G401.6 (cell line): ENCODE measurements at regions not wholly inside any gene's neighbourhood (a gene's known extent, or its start where the extent isn't known, plus 50 kb on each side); places are given as distances from the start of the nearest gene placed in this dataset.
A peak's percentile ranks its signal among the peaks of the same experiment; 100 is the strongest.
"Not testable (repeated sequence)": the region's sequence is repeated elsewhere in the genome, so short reads cannot be mapped to it uniquely, and the experiment has no call there.

Experiments
- FAIRE-seq: peaks from 2 replicates; lab custom pipeline; 2012; peaks lifted over from hg19 to GRCh38; lab: Jason Lieb, UNC

DNA sequence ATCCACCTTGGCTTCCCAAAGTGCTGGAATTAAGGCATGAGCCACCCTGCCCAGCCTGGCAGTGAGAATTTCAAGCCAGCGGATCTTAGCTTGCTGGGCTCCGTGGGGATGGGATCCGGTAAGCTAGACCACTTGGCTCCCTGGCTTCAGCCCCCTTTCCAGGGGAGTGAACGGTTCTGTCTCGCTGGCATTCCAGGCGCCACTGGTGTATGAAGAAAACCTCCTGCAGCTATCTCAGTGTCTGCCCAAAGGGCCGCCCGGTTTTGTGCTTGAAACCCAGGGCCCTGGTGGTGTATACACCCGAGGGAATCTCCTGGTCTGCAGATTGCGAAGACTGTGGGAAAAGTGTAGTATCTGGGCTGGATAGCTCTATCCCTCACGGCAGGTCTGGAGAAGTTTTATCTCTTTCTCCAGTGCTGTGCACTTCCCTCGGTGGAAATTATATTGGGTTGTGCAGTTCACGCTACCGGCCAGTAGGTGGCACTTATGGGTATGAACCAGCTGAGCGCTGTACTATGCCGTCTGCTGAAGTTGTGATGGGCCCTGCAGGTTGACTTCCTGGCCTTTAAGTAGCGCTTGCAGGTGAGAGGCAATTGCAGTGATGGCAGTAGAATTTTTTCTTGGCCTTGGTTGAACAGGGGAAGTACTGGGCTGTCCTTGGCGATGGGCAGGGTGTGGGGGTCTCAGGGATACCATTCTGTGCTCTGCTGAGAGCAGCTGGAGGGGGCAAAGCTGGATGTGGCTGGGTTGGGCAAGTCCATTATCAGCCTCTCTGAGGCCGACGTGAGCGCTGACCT is 138.0 kb upstream of the MTPN start:
- FAIRE-seq = no peak

DNA sequence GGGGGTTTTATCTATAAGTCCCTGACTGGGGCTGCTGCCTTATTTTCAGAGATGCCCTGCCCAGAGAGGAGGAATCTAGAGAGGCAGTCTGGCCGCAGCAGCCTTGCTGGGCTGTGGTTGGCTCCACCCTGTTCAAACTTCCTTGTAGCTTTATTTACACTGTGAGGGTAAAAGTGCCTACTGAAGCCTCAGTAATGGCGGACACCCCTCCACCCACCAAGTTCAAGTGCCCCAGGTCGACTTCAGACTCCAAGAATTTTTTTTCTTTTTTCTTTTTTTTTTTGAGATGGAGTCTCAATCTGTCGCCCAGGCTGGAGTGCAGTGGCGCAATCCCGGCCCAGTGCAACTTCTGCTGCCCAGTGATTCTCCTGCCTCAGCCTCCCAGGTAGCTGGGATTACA is 137.3 kb upstream of the MTPN start:
- not testable (repeated sequence) for FAIRE-seq

DNA sequence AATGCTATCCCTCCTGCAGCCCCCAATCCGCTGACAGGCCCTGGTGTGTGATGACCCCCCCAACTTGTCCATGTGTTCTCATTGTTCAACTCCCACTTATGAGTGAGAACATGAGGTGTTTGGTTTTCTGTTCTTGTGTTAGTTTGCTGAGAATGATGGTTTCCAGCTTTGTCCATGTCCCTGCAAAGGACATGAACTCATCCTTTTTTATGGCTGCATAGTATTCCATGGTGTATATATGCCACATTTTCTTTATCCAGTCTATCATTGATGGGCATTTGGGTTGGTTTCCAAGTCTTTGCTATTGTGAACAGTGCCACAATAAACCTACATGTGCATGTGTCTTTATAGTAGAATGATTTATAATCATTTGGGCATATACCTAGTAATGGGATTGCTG is 131.9 kb upstream of the MTPN start:
- not testable (repeated sequence) for FAIRE-seq

DNA sequence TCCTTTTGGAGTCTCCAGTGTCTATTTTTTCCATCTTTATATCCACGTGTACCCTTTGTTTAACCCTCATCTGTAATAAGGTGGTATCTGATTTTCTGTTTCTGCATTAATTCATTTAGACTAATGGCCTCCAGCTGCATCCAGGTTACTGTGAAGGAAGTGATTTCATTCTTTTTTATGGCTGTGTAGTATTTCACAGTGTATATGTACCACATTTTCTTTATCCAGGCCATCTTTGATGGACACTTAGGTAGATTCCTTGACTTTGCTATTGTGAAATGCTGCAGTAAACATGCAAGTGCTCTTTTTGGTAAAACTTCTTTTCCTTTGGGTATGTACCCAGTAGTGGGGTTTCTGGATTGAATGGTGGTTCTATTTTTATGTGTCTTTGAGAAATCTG is 128.0 kb upstream of the MTPN start:
- no peak for FAIRE-seq

DNA sequence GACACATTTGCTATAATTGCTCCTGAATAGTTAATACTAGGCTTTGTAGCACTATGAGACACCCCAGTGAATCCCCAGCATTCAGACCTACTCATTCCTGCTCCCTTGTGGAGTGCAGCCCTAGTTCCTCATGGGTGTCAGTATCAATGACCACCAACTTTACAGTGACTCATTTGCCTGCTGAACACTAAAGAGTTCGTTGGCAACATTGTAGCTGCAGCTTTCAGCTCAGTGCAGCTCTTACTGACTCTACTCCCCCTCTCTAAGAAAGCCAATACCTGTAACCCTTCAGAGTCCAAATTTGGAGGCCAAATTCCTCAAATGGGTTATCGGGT is 127.1 kb upstream of the MTPN start:
- FAIRE-seq = no peak

DNA sequence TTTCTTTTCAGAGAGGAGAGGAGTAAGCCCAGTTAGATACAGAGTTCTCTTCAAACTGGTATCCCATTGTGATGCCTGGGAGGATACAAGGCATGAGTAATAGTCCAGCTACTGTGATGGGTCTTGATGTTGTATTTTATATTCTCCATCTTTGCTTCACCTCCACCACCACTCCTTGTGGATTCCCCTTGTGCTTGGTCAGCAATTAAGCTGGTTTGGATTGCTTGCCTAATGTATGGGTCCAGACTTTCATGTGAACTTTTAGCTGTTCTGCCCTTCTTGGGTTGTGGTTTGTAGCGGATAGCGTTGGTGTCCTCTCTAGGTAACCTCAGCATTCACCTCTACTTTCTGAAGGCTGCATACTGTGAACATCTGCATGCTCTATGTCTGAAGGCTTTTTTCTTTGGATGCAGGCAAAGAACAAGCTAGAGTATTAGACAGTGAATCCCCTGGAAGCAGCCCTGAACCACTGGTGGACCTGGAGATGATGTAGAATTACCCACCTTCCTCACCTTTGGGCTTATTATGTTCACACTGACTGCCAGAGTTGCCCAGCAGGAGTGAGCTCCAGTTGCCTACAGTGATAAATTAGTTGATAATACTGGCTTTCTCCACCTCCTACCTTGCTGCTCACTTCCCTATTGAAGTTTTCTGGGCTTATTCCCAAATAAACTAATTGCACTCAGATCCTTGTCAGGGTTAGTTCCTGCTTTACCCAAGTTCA is 126.5 kb upstream of the MTPN start:
- FAIRE-seq = no peak

DNA sequence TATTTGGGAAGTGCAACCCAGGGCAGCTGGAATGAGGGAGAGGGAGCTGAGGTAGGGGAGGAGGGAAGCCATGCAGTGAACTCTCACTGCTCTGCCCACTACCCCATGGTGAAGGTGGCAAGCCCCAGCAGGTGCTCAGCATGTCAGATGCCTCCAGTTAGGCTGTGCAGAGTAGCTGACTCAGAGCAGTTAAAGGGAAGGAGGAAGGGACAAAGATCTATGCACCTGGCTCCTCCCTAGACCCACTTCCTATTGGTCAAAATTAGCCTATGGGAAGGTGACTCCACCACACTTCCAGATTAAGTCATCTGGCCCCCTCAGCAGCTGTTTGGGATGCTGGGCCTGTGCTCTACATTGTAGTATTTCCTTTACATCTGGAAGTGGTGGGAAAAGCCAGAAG is 125.7 kb upstream of the MTPN start:
- no peak for FAIRE-seq

DNA sequence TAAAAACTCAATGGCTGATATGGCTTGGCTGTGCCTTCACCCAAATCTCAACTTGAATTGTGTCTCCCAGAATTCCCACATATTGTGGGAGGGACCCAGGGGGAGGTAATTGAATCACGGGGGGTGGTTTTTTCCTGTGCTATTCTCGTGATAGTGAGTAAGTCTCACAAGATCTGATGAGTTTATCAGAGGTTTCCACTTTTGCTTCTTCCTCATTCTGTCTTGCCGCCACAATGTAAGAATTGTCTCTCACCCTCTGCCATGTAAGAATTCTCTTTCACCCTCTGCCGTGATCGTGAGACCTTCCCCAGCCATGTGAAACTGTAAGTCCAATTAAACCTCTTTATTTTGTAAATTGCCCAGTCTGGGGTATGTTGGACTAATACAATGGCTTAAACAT is 115.6 kb upstream of the MTPN start:
- FAIRE-seq = not testable (repeated sequence)

DNA sequence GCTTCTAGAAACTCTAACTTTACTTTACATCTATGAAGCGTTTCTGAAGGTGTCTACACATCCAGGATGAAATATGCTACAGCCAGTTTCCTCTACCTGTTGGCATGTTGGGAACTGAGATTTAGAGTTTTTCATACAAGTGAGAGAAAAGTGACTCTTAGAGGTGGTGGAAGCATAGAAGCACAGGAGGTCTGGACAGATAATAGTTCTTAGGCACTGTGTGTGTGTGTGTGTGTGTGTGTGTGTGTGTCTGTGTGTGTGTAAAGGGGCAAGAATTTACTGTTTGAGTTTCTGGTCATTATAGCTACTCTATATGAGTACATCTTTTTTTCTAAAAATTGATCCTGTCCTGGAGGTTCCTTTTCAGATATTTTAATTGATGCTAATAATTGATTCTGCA is 110.7 kb upstream of the MTPN start:
- FAIRE-seq = no peak

DNA sequence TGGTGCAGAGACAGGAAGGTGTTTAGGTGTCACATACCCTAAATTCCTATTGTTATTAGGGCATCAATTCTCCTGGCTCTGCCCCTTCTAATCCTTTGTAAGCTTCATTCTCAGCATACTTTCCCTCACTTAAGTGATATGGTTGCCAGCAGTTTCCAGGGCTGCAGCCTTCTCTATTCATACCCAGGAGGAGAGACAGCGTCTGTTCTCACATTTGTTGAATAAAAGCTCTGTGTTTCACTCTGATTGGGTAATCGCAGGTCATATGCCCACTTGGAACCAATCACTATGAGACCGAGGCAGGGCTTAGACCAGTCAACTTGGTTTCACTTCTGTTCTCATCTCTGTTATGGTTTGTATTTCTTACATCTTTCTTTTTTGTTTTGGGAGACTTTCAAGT is 109.6 kb upstream of the MTPN start:
- FAIRE-seq = peak; percentile 100

DNA sequence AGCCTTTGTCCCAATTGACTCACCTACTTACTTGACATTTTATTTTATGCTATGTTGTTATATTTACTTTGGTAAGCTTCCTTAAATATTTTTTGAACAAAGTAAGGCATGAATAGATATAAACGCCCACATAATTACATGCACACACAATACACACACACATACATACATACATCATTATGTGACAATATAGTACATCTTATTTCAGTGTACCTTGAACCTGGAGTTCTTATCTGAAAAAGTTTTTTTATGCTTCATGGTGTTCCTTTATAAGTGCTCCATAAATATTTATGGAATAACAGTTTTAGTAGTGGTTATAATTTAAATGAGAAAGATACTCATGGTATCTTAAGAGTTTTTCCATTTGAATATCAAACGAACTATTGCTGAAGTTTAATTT is 102.8 kb upstream of the MTPN start:
- FAIRE-seq = no peak

DNA sequence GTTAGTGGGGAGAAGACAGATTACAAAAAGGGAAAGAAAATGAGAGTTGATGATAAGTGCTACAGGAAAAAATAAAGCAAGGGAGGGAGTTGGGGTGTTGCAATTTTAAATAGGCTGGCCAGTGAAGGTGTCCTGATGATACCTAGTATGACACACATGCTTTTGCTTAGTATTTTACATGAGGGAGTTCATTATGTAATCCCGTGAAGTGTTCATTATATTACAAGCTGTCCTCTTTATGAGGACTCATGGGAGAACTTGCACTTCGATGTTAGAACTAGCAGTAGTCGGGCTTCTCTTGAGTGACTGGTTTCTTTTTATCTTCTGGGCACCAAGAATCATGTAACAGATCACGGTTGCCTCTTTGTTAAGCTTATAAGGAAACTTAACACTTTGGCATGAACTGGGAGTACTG is 102.3 kb upstream of the MTPN start:
- FAIRE-seq = no peak

DNA sequence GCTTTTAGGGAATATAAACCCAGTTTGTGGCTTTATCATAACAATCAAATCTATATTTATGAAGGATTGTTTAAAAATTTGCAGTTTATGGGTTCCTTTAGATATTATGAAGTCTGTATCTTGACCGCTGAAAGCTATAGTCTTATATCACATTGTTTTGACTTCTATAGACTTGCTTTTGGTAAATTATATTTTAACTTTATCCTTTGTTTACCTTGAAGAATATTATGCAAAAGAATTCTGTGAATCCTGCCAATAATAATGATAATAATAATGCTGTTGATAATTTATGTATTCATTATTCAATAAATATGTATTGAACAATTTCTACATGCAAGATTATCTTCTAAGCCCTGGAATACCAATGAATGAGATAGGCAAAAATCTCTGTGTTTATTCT is 101.9 kb upstream of the MTPN start:
- FAIRE-seq = no peak

DNA sequence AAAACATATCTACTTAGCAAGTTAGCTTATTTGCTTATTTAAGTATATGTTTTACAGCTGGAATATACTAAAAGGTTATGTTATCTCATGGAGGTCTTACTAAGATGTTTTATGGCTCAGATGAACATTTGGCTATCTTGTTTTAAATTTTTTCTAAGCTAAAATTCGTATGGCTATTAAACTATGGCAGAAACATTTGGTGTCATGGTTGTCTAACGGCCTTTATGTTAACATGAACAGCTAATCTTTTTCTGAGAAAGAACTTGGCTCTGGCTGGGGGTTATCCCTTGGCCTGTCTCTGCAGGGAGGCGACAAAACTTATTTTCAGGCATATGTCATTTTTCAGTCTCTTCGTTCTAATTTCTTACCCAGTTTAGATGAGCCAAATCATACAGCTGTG is 101.5 kb upstream of the MTPN start:
- FAIRE-seq = no peak

DNA sequence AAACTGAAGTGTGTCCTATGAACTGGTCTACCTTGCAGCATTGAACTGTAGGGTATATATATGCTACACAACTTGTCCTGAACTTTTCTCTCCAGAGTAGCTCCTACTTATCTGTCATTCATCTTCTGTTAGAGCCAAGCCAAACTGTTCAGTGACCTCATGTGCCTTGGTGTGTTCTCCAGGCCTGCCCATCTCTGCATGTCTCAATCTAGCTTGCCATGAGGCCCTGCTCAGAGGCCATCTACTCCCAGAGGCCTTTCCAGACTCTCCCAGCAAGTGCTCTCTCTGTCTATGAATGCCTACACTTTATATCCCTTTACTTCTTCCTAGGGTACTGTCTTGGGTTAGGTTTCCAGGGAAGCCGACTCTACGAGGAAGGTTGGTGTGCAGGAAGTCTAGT is 99.8 kb upstream of the MTPN start:
- FAIRE-seq = no peak

DNA sequence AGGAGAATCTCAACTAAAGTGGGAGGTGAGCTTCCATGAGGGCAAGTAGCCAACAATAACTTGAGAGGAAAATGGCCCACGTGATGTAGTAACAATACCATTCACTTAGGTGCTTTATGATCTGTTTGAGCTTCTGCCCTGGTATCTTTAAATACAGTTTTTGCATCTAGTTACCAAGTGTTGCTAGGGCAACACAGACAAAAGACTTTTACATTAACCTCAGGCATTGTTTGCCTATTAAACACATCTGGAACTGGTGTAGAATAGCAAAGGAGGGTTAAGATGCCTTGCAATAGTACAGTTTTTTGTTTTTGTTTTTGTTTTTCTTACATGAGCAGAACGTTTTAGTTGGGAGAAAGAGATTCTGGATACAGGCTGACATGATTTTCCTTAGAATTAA is 97.7 kb upstream of the MTPN start:
- FAIRE-seq = no peak

DNA sequence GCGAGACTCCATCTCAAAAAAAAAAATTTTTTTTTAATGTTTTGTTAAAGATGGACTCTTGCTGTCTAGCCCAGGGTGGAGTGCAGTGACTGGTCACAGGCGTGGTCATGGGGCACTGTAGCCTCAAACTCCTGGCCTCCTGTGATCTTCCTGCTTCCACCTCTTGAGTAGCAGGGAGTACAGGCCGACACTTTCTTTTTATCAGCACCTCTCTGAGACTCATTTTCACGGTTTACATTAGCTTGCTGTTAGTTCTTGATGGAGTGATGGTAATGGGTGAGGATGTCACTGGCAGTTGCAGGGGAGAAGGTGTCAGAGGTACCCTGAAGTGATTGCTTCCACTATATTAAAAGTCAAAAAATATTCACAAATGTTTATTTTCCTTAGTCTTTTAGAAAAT is 95.3 kb upstream of the MTPN start:
- FAIRE-seq = no peak

DNA sequence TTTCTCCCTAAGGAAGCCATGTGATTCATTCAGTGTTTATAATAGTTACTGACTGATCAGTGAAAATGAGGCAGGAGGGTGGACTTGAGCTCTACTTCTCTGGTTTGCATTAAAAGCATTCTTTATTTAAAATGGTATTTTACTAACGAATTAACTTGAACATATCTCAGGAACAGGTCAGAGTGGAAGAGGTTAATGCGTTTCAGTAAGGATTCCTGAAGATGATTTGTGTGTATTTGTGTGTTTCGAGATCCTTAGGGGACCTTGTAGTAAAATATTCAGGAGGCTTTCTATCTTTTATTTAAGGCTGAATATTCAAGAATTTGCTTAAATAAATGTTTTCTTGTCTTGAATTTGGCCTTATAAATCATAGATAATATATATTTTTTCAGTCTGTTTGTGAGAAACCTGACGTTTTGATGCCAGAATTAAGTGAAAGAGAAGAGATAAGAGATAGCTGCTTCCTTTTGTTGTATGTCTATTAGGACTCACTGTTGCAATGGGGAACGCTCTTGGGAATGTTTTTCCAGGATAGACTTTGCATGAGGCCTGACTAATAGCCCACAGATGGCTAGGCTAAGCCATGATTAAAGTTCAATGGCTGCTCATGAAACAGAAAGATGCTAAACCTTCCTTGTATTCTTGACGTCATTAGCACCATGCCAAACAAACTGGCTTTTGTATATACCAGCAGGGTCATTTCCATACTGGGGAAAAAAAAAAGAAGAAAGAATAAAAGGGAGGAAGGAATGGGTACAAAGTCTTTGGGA is 93.8 kb upstream of the MTPN start:
- FAIRE-seq = no peak

DNA sequence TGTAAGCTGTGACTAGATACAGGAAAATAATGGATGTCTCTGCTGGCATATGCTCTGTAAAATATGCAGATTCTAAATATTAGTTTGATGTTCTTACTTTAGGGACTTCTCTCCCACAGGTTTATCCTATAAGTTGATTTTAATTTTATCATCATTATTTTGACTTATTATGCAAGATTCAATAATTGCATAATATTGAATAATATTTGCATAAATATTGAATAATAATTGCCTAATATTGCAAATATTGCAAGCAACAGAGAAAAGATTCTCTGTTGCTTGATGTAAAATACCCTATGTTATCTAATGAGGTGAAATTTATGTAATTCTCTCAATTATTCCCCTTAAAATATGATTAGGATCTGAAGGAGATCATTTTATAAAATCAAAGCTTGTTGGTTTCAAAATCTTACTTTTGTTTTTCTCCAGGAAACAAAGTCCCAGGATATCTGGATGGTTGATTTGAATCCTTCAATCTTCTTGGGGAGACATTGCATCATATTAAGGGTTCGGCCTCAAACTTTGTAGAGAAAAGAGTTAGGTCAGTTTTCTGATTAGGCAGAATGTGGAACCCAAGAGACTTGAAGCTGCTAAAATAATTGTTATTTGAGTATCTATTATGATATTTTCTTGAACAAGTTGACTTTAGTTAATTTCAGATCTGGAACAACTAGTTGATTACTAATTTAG is 92.8 kb upstream of the MTPN start:
- FAIRE-seq = no peak

DNA sequence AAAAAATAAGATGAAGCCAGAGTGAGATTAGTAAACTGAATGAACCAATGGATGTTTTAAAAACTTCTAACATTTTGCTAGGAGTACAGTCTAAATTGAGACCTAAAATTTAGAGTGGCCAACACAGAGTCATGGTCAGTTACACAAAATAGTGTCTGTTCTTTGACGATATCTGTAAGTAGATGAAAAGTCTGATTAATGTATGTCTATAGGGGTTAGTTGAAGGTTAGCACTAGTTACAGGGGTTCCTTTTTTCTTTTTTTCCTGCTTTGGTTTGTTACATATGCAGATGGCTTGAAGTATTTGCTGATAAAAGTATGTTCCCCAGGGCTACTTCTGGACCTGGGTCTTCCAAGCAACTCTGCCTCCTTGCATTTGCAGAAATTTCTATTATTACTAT is 90.1 kb upstream of the MTPN start:
- no peak for FAIRE-seq

DNA sequence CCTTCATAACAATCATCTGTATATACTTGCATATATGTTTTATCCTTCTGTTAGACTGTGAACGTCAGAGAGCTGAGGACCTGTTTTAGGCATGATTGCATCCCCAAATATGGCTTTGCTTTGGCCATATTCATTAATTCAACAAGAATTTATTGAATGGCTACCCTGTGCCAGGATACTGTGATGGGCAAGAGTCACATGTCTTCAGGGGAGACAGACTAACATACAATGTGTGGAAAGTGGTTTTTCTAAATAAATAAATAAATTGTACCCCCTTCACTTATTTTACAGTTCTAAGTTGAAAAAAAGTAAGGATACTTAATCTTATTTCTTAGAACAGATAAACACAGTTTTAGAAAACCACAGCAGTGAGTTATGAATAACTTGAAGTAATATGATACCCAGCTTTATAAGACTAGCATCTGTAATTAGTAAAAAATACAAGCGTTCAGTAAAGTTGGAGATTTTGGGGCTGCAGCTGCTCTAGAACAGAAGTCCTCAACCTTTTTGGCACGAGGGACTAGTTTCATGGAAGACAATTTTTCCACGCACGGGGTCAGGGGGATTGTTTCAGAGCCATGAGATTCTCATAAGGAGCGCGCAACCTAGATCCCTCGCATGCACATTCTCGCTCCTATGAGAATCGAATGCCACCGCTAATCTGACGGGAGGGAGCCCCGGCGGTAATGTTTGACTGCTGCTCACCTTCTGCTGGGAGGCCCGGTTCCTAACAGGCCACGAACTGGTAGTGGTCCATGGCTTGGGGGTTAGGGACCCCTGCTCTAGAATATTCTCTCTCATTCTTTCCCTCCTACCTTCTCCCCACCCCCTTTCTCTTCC is 89.4 kb upstream of the MTPN start:
- FAIRE-seq = no peak
